ENCODE measurements at regions not wholly inside any gene's neighbourhood (a gene's known extent, or its start where the extent isn't known, plus 50 kb on each side); places are given as distances from the start of the nearest gene placed in this dataset.
A peak's percentile ranks its signal among the peaks of the same experiment; 100 is the strongest.
"Not testable (repeated sequence)": the region's sequence is repeated elsewhere in the genome, so short reads cannot be mapped to it uniquely, and the experiment has no call there.

DNA sequence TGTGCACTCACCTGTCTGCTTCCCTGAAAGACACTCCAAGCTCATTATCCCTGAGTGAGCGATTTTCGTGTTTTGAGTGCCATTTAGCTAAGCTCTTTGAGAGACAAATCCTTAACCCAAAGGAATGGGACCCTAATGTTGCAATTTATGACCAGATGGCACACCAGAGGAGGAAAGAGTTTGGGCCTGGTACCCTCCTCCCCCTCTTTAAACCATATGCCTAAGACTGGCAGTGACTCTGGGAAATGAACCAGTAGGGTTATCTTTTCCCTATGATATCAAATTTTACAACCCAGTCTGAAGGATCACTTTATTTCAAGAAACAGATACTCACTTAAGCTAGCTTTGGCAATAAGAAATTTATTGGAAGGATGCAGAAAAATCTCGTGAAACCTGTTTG, 550.4 kb downstream of the TOX3 start:
- ATAC-seq (no peak), DNase-seq (no peak)
- intact Hi-C loops (cut with DNase I, micrococcal nuclease): no loop called here

- intact Hi-C loops (cut with DNase I, micrococcal nuclease): no loop called here
- peak; percentile 54 to 61 for DNase-seq
- ATAC-seq: peak; percentile 87
Observed at GRCh38 chr16:51994597-51994996, 552.3 kb downstream of the TOX3 start.

DNA sequence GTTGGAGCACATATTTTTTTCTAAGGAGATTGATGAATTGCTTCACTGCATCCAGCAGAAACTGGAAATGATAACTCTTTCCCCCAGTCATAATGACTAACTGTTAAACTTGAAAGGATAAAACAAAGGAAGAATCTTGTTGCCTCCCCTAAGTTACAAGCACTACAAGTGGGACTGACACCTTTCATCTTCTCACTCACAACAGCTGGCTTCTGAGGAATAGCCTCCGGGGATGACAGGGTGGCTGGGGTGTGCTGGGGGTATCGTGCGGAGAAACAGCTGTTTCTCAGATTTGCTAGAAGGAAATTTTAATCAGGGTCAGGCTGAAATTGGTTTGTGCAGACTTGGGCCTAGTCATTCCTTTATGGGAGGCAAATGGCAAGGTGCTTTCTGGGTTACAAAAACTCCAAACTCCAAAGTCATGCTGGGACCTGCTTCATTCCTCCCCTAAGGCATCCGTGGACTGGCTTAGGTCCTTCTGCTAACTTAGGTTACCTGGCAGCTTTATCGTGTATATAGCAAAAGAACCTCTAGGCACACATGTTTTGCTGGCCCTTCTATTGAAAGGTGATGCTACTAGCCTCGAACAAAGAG, 557.2 kb downstream of the TOX3 start:
- intact Hi-C loops (cut with DNase I, micrococcal nuclease): no loop called here
- DNase-seq: no peak

GRCh38 chr16:51988977-51989376, 558.0 kb downstream of the TOX3 start:
- ATAC-seq (no peak), DNase-seq (no peak)
- intact Hi-C loops (cut with DNase I, micrococcal nuclease): no loop called here

More for the DNA sequence above, 557.2 kb downstream of the TOX3 start:
- no peak for ATAC-seq

GRCh38 chr16:51987519-51987918, 559.4 kb downstream of the TOX3 start:
- ATAC-seq (no peak), DNase-seq (no peak)
- intact Hi-C loops (cut with DNase I, micrococcal nuclease): no loop called here

DNA sequence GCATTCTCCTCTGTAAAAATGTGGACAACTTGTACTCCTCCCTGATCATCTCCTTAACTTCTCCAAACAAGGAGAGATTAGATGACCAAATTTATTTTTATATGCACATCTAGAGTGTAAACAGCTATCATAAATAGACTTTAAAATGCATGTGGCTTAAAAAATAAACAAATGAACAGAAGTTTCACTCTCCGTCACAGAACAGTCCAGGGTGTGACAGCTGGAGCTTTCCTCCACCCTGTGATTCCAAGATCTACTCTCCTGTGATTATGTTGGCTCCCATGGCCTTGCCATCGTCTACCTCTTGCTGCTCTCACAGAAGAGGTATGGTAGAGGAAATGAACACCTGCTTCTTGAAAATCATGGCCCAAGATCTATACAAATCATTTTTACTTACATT, 560.2 kb downstream of the TOX3 start:
- intact Hi-C loops (cut with DNase I, micrococcal nuclease): no loop called here
- DNase-seq: no peak
- no peak for ATAC-seq

- DNase-seq (no peak), ATAC-seq (no peak)
- intact Hi-C loops (cut with DNase I, micrococcal nuclease): no loop called here
Observed at GRCh38 chr16:51986301-51986700, 560.6 kb downstream of the TOX3 start.

- no peak for DNase-seq
- intact Hi-C loops (cut with DNase I, micrococcal nuclease): no loop called here
- no peak for ATAC-seq
Observed at GRCh38 chr16:51985126-51985525, 561.8 kb downstream of the TOX3 start.

DNA sequence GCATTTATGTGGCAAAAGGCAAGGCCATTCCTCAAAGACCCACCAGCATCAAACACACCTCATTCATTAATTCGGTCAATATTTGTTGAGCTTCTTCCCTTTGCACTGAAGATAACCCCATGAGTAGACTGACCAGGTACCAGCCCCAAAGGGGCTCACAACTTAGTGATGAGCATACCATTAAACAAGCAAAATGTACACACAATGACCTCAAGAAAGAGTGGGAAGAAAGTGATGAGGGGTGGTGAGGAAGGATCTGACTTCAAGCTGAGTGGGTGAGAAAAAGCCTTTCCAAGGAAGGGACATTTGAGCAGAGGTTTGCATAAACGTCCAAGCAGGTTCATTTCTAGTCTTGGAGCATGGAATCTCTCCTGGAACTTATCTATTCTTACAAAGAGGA, 562.5 kb downstream of the TOX3 start:
- ATAC-seq: no peak
- DNase-seq: no peak
- intact Hi-C loops (cut with DNase I, micrococcal nuclease): no loop called here

- intact Hi-C loops (cut with DNase I, micrococcal nuclease): no loop called here
- ATAC-seq (peak; percentile 43), DNase-seq (peak in 1 of 2 donors; percentile 11)
Observed at GRCh38 chr16:51982715-51983680, 563.9 kb downstream of the TOX3 start.

- intact Hi-C loops (cut with DNase I, micrococcal nuclease): no loop called here
- DNase-seq: no peak
- ATAC-seq: no peak
Observed at GRCh38 chr16:51981725-51982124, 565.2 kb downstream of the TOX3 start.

- ATAC-seq; DNase-seq; intact Hi-C loops (cut with DNase I, micrococcal nuclease): not testable (repeated sequence)
Observed at GRCh38 chr16:51977506-51977905, 569.4 kb downstream of the TOX3 start.

DNA sequence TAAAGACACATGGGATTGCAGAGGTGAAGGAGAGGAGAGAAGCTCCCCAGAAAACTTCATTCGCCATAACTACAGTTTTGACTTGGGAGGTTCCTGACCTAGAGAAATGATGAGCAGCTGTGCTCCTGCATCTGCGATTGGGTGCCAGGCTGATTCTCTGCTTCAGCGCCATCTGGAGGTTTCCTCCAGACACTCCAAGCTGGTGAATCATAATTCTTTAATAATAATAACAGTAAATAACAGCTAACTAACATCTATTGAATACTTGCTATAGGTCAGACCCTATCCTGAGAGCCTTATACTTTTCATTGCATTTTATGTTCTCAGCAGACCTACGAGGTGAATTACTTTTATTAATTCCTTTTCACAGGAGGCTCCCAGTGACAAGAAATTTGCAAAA, 575.8 kb downstream of the TOX3 start:
- ATAC-seq (no peak), DNase-seq (no peak)
- intact Hi-C loops (cut with DNase I, micrococcal nuclease): no loop called here

DNA sequence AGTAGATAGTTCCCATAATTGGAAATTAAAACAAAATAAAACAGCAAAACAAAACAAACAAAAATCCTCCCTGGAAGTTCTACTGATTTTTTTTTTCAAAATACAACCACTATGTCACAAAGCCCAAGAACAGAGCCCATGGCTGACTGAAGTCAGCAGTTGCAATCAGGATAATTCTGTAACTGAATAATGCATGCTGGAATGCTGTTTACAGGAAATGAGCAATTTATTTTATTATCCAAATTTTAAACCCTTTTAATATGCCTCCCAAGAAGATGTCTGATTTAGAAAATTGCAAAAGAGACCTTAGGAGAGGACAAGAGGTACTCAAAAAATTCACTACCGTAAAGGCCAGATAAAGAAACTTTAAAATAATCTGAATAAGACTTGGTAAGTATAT, 578.2 kb downstream of the TOX3 start:
- no peak for DNase-seq
- intact Hi-C loops (cut with DNase I, micrococcal nuclease): no loop called here
- no peak for ATAC-seq

GRCh38 chr16:51967646-51968045, 579.3 kb downstream of the TOX3 start:
- DNase-seq: no peak
- no peak for ATAC-seq
- intact Hi-C loops (cut with DNase I, micrococcal nuclease): no loop called here

- intact Hi-C loops (cut with DNase I, micrococcal nuclease): no loop called here
- ATAC-seq (no peak), DNase-seq (no peak)
Observed at GRCh38 chr16:51960931-51961330, 586.0 kb downstream of the TOX3 start.

DNA sequence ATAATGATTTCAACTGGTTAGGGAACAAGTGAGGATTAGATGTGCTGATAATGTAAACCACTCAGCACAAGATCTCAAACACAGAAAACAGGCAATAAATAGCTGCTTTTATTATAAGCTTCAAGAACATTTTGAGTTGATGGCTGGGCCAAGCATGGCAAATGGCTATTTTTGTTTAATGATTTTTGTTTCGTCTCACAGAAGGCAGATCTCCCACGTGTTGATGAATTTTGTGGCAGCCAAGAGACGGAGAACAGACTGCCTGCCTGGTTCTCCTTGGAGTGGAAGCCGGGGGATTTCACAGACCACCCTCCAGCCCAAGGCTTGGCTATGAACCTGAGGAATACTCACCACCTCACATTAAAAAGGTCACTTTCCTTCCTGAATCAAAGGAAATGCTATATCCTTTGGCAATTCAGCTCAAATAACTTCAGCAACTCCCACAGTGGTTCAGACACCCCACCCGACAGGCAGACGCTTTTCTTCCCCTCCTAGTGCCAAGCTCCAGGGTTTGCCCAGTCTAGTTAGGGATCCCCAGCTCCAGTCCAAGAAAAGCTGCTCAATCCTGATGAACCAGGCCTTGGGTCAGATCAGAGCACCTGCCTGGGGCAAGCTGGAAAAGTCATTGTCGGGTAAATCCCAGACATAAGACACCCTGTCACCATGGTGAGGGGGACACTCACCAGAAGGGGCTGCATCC, 593.5 kb downstream of the TOX3 start:
- ATAC-seq (no peak), DNase-seq (no peak)
- intact Hi-C loops (cut with DNase I, micrococcal nuclease): no loop called here

DNA sequence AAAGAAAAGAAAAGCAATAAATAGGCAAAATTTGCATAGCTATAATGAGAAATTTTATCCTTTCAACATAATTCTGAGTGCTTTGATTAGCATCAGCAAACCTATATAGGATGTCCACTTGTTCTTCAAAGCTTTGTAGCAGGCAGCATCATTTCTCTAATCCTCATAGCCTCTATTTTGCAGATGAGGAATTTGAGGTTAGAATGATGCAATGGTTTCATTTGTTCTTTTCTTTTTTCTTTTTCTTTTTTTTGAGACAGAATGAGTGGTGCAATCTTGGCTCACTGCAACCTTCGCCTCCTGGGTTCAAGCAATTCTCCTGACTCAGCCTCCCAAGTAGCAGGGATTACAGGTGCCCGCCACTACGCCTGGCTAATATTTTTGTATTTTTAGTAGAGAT, 594.4 kb downstream of the TOX3 start:
- DNase-seq: no peak
- ATAC-seq: no peak
- intact Hi-C loops (cut with DNase I, micrococcal nuclease): no loop called here

GRCh38 chr16:51951668-51952298, 595.2 kb downstream of the TOX3 start:
- ATAC-seq: no peak
- no peak for DNase-seq
- intact Hi-C loops (cut with DNase I, micrococcal nuclease): no loop called here

Data from left colon (tissue), 2 donors.